PFSK-1 (cell line): ENCODE measurements at regions not wholly inside any gene's neighbourhood (a gene's known extent, or its start where the extent isn't known, plus 50 kb on each side); places are given as distances from the start of the nearest gene placed in this dataset.

ENCODE experiments used
- FOXP2 ChIP-seq: optimal IDR thresholded peaks from 2 replicates; pipeline ENCODE3; 2011; ENCODE audit warnings: borderline replicate concordance, control low read depth, inconsistent platforms; ENCODE audit not compliant: insufficient read depth; ENCODE audit errors: extremely low read length, extremely low read depth
- POLR2AphosphoS5 ChIP-seq: IDR thresholded peaks from 2 replicates; pipeline ENCODE4 v1.6.1; 2012; ENCODE audit warnings: low read depth, mild to moderate bottlenecking, control low read depth, low read length, moderate library complexity
- REST ChIP-seq, 2 experiments: IDR thresholded peaks; 2 replicates each; pipeline versions ENCODE4 v1.6.1 to v1.8.0; 2011 to 2012; ENCODE audit warnings: low read depth in 2 of 2, low read length in 2 of 2, control low read depth in 1 of 2, inconsistent platforms in 1 of 2, mild to moderate bottlenecking in 1 of 2, moderate library complexity in 1 of 2; ENCODE audit not compliant: insufficient read depth in 1 of 2
- SIN3A ChIP-seq: IDR thresholded peaks from 2 replicates; pipeline ENCODE4 v1.6.1; 2012; ENCODE audit warnings: mild to moderate bottlenecking, low read length, moderate library complexity, borderline replicate concordance; ENCODE audit not compliant: insufficient read depth
- TAF1 ChIP-seq: IDR thresholded peaks from 2 replicates; pipeline ENCODE4 v1.6.1; 2012; ENCODE audit warnings: low read length, control low read depth, borderline replicate concordance; ENCODE audit not compliant: insufficient read depth

GRCh38 chr5:87129046-87129445 lies 138.6 kb upstream of the RASA1 start:
- no peak for TF ChIP-seq FOXP2
- TF ChIP-seq REST (IDR thresholded peaks at IDR 0.05; ENCODE audit: insufficient read depth in 1 of 2, low read depth in 2 of 2, low read length in 2 of 2): no peak
- TF ChIP-seq SIN3A: no peak
- TF ChIP-seq TAF1: no peak
- no peak for TF ChIP-seq POLR2AphosphoS5

GRCh38 chr5:87132696-87133095 lies 135.0 kb upstream of the RASA1 start:
- no peak for TF ChIP-seq SIN3A
- TF ChIP-seq TAF1: no peak

GRCh38 chr5:87136096-87136495 lies 131.6 kb upstream of the RASA1 start:
- TF ChIP-seq FOXP2: no peak
- TF ChIP-seq SIN3A: no peak
- no peak for TF ChIP-seq TAF1
- no peak for TF ChIP-seq REST (IDR thresholded peaks at IDR 0.05; ENCODE audit: insufficient read depth in 1 of 2, low read depth in 2 of 2, low read length in 2 of 2)

- TF ChIP-seq POLR2AphosphoS5 (no peak), SIN3A (no peak), REST (IDR thresholded peaks at IDR 0.05; ENCODE audit: insufficient read depth in 1 of 2, low read depth in 2 of 2, low read length in 2 of 2) (no peak), FOXP2 (no peak), TAF1 (no peak)
Observed at GRCh38 chr5:87136733-87137132, 130.9 kb upstream of the RASA1 start.

GRCh38 chr5:87137283-87137682 lies 130.4 kb upstream of the RASA1 start:
- TF ChIP-seq TAF1: no peak
- no peak for TF ChIP-seq REST (IDR thresholded peaks at IDR 0.05; ENCODE audit: insufficient read depth in 1 of 2, low read depth in 2 of 2, low read length in 2 of 2)
- TF ChIP-seq SIN3A: no peak
- no peak for TF ChIP-seq FOXP2
